KMS-11 (cell line): ENCODE measurements at regions not wholly inside any gene's neighbourhood (a gene's known extent, or its start where the extent isn't known, plus 50 kb on each side); places are given as distances from the start of the nearest gene placed in this dataset.
"Not testable (repeated sequence)": the region's sequence is repeated elsewhere in the genome, so short reads cannot be mapped to it uniquely, and the experiment has no call there.

Source experiments
- H2AFZ ChIP-seq: fragments of 200-600 bp; sonication (generic); 2 replicates; pipeline ENCODE4 v1.6.1; 2016; ENCODE audit warnings: antibody characterized with exemption, mixed run types, low read depth
- H3K27ac ChIP-seq: fragments of 200-600 bp; sonication (generic); 2 replicates; pipeline ENCODE4 v1.6.1; 2016; ENCODE audit warnings: mild to moderate bottlenecking, mixed run types
- H3K27me3 ChIP-seq: fragments of 200-600 bp; sonication (generic); 2 replicates; pipeline ENCODE4 v1.6.1; 2017; ENCODE audit warnings: mild to moderate bottlenecking, low read depth, mixed run types, moderate library complexity; ENCODE audit not compliant: insufficient read depth
- H3K36me3 ChIP-seq: fragments of 200-600 bp; sonication (generic); 2 replicates; pipeline ENCODE4 v1.6.1; 2017; ENCODE audit warnings: mild to moderate bottlenecking, mixed run types; ENCODE audit not compliant: insufficient read depth
- H3K4me1 ChIP-seq: fragments of 200-600 bp; sonication (generic); 2 replicates; pipeline ENCODE4 v1.6.1; 2016; ENCODE audit warnings: mild to moderate bottlenecking, low read depth, mixed run types; ENCODE audit not compliant: poor library complexity, severe bottlenecking
- H3K4me2 ChIP-seq: fragments of 200-600 bp; sonication (generic); 2 replicates; pipeline ENCODE4 v1.7.0; 2016; ENCODE audit warnings: mild to moderate bottlenecking, mixed run types
- H3K4me3 ChIP-seq: fragments of 200-600 bp; sonication (generic); IDR thresholded peaks from 2 replicates; pipeline ENCODE4 v1.6.1; 2017; ENCODE audit warnings: low read depth, low read length, mixed read lengths; ENCODE audit not compliant: insufficient read depth
- H3K79me2 ChIP-seq: fragments of 200-600 bp; sonication (generic); 2 replicates; pipeline ENCODE4 v1.6.1; 2016; ENCODE audit warnings: low read depth, mixed run types; ENCODE audit not compliant: insufficient read depth
- H3K9ac ChIP-seq: fragments of 200-600 bp; sonication (generic); 2 replicates; pipeline ENCODE4 v1.6.1; 2016; ENCODE audit warnings: mild to moderate bottlenecking, mixed run types
- H4K20me1 ChIP-seq: fragments of 200-600 bp; sonication (generic); 2 replicates; pipeline ENCODE4 v1.6.1; 2016; ENCODE audit warnings: mild to moderate bottlenecking, mixed run types; ENCODE audit not compliant: insufficient read depth
- TF ChIP-seq, protein P1 (sequence below): fragments of 200-600 bp; sonication (generic); conservative IDR thresholded peaks from 2 replicates; pipeline ENCODE4 v1.6.1; 2017; ENCODE audit warnings: low read depth, mild to moderate bottlenecking, antibody characterized with exemption, low read length, moderate library complexity, mixed read lengths

DNA sequence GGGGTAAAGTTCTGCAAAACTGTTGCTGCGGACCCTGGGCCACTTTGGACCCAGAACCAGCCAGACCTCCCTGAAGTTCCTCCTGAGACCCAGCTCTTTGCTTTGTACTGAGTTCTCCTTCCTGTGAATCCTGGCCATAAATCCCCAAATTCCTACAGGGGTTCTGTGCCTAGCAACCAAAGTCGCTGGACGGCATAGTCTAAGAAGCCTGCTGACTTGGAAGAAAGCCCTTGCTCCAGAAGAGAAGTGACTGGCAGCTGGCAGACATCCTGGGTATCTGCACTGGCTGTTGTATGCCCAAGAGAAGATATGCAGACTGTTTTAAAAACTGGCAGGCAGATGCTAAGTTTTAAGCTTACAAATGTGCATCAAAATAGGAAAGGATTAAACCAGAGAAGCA, 99.9 kb upstream of the SLC24A4 start:
- H3K9ac ChIP-seq, result no peak overlapping the region
- no peaks in the 10 kb centered on the region for H3K36me3 ChIP-seq
- no peak overlapping the region for H2AFZ ChIP-seq
- no peaks in the 10 kb centered on the region for H3K79me2 ChIP-seq
- no peaks in the 10 kb centered on the region for H3K27me3 ChIP-seq
- H3K4me3 ChIP-seq, result no peak overlapping the region
- H3K4me2 ChIP-seq, result no peak overlapping the region
- TF ChIP-seq, protein P1, sequence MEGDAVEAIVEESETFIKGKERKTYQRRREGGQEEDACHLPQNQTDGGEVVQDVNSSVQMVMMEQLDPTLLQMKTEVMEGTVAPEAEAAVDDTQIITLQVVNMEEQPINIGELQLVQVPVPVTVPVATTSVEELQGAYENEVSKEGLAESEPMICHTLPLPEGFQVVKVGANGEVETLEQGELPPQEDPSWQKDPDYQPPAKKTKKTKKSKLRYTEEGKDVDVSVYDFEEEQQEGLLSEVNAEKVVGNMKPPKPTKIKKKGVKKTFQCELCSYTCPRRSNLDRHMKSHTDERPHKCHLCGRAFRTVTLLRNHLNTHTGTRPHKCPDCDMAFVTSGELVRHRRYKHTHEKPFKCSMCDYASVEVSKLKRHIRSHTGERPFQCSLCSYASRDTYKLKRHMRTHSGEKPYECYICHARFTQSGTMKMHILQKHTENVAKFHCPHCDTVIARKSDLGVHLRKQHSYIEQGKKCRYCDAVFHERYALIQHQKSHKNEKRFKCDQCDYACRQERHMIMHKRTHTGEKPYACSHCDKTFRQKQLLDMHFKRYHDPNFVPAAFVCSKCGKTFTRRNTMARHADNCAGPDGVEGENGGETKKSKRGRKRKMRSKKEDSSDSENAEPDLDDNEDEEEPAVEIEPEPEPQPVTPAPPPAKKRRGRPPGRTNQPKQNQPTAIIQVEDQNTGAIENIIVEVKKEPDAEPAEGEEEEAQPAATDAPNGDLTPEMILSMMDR, result no peak
- no peaks in the 10 kb centered on the region for H4K20me1 ChIP-seq
- no peak overlapping the region for H3K27ac ChIP-seq
- H3K4me1 ChIP-seq, result no peaks in the 10 kb centered on the region

DNA sequence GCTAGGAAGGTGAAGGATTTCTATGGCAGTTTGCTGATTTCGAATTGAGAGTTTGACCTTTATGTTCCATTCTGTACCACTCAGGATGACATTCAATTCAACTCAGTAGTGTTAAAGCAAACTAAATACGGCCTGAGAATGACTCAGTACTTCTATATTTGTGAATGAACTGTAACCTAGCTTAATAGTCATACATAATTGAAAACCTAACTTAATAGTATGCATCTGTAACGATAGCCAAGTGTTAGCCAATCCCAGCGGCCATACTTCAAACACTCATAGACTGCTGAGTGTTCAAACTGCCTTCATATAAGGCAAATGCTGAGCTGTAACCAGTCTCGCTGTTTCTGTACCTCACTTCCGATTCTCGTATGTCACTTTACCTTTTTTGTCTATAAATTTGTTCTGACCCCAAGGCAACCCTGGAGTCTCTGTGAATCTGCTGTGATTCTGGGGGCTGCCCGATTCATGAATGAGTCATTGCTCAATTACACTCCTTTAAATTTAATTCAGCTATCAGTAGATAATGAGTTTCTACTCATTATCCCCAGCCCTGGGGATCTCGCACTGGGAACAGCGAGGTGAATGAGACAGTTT, 98.5 kb upstream of the SLC24A4 start:
- no peak overlapping the region for H3K4me2 ChIP-seq
- H3K4me1 ChIP-seq, result no peaks in the 10 kb centered on the region
- H3K27me3 ChIP-seq, result no peaks in the 10 kb centered on the region
- H3K4me3 ChIP-seq, result no peak overlapping the region
- TF ChIP-seq, protein P1, result no peak
- no peaks in the 10 kb centered on the region for H3K36me3 ChIP-seq
- H3K27ac ChIP-seq, result no peak overlapping the region
- H3K9ac ChIP-seq, result no peak overlapping the region
- no peaks in the 10 kb centered on the region for H4K20me1 ChIP-seq
- H3K79me2 ChIP-seq, result no peaks in the 10 kb centered on the region
- no peak overlapping the region for H2AFZ ChIP-seq

DNA sequence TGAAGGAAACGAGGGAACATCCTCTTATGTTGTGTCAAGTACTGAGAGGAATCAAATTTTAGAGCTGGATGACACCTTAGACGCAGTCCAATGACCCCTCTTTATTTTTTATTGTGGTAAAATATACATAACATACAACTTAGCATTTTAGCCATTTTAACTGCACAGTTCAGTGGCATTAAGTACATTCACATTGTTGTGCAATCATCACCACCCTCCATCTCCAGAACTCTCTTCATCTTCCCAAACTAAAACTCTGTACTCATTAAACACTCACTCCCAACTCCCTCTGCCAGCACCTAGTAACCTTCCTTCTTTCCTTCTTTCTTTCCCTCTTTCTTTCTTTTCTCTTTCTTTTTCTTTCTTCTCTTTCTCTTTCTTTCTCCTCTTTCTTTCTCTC, 97.2 kb upstream of the SLC24A4 start:
- TF ChIP-seq, protein P1, result no peak
- H4K20me1 ChIP-seq, result no peaks in the 10 kb centered on the region
- no peaks in the 10 kb centered on the region for H3K4me1 ChIP-seq
- no peak overlapping the region for H3K4me3 ChIP-seq
- H3K36me3 ChIP-seq, result no peaks in the 10 kb centered on the region
- no peak overlapping the region for H3K27ac ChIP-seq
- H3K4me2 ChIP-seq, result no peak overlapping the region
- H3K9ac ChIP-seq, result no peak overlapping the region
- H2AFZ ChIP-seq, result no peak overlapping the region
- no peaks in the 10 kb centered on the region for H3K27me3 ChIP-seq
- no peaks in the 10 kb centered on the region for H3K79me2 ChIP-seq

GRCh38 chr14:92226166-92226565, 96.8 kb upstream of the SLC24A4 start:
- H3K36me3 ChIP-seq, result not testable (repeated sequence)

GRCh38 chr14:92236243-92236900, 86.6 kb upstream of the SLC24A4 start:
- Histone ChIP-seq H3K4me1 (no peaks in the 10 kb centered on the region), H3K4me3 (no peak overlapping the region), H3K9ac (no peak overlapping the region), H3K27ac (no peak overlapping the region), H4K20me1 (no peaks in the 10 kb centered on the region), H3K27me3 (no peaks in the 10 kb centered on the region), H3K79me2 (no peaks in the 10 kb centered on the region), H3K4me2 (no peak overlapping the region), H3K36me3 (no peaks in the 10 kb centered on the region), H2AFZ (no peak overlapping the region)
- TF ChIP-seq, protein P1, result no peak

More at GRCh38 chr14:92226166-92226565, 96.8 kb upstream of the SLC24A4 start:
- not testable (repeated sequence) for H2AFZ ChIP-seq, H3K9ac ChIP-seq, H3K27me3 ChIP-seq, H3K27ac ChIP-seq, H3K4me3 ChIP-seq, H3K4me1 ChIP-seq, H3K4me2 ChIP-seq, H4K20me1 ChIP-seq, H3K79me2 ChIP-seq
